GM06990 (cell line): ENCODE measurements at regions not wholly inside any gene's neighbourhood (a gene's known extent, or its start where the extent isn't known, plus 50 kb on each side); places are given as distances from the start of the nearest gene placed in this dataset.

Experiments
- DNase-seq: peaks from one replicate; pipeline ENCODE4 v3.0.0-alpha.2; 2011; ENCODE audit not compliant: insufficient read length; ENCODE audit errors: extremely low read depth
- H3K27me3 ChIP-seq: replicated peaks from 2 replicates; pipeline ENCODE4 v1.6.0; 2011; ENCODE audit warnings: low read length; ENCODE audit not compliant: control insufficient read depth, insufficient read depth
- H3K36me3 ChIP-seq: 2 replicates; pipeline ENCODE4 v1.5.1; 2011; ENCODE audit warnings: low read length; ENCODE audit not compliant: control insufficient read depth, insufficient read depth
- H3K4me3 ChIP-seq: replicated peaks from 2 replicates; pipeline ENCODE4 v1.5.1; 2011; ENCODE audit warnings: low read depth, mild to moderate bottlenecking, control low read depth, low read length
- CTCF ChIP-seq: IDR thresholded peaks from 2 replicates; pipeline ENCODE4 v1.5.1; 2011; ENCODE audit warnings: low read length, control low read depth, mild to moderate bottlenecking, inconsistent platforms; ENCODE audit not compliant: insufficient read depth, poor library complexity, severe bottlenecking

- DNase-seq, result no peak
- Histone ChIP-seq H3K27me3 (no peaks in the 10 kb centered on the region), H3K36me3 (no peaks in the 10 kb centered on the region), H3K4me3 (no peak overlapping the region)
- no peak for TF ChIP-seq CTCF
Observed at GRCh38 chr14:71538938-71539649, 393.1 kb upstream of the RGS6 start.

DNA sequence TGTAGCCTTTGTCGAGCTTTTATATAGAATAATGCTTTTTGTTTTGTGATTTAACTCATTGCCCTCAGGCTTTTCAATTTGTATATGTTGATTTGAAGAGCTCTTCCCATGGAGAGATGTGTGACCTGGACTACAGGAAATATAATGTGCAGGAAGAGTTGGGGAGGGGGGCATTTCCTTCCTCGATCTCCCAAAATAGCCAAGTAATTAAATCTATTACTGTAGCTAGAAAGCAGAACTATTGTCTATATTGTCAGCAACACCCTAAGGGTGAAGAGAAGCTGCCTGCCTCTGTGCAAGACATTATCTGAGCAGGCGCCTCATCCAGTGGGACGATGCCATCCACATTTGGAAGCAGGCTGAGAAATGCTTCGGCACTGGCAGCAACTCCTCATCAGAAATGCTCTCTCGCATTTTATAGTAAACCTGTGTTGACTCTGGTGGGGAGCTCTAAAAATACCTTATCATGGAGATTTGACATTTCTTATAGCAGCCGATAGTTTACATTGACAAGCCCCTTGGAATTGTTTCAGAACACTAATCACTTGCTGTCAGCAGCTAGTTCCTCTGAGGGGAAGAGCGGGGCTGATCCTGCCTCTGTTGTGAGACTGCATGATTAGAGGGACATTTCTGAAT, 392.5 kb upstream of the RGS6 start:
- no peak overlapping the region for H3K4me3 ChIP-seq
- TF ChIP-seq CTCF, result no peak
- no peaks in the 10 kb centered on the region for H3K27me3 ChIP-seq
- DNase-seq, result no peak
- H3K36me3 ChIP-seq, result no peaks in the 10 kb centered on the region

- Histone ChIP-seq H3K27me3 (no peaks in the 10 kb centered on the region), H3K36me3 (no peaks in the 10 kb centered on the region), H3K4me3 (no peak overlapping the region)
- DNase-seq, result no peak
- TF ChIP-seq CTCF, result no peak
Observed at GRCh38 chr14:71541271-71541670, 391.0 kb upstream of the RGS6 start.

- H3K4me3 ChIP-seq, result no peak overlapping the region
- no peak for DNase-seq
- TF ChIP-seq CTCF, result no peak
- no peaks in the 10 kb centered on the region for H3K36me3 ChIP-seq
- H3K27me3 ChIP-seq, result no peaks in the 10 kb centered on the region
Observed at GRCh38 chr14:71541973-71542690, 390.1 kb upstream of the RGS6 start.

DNA sequence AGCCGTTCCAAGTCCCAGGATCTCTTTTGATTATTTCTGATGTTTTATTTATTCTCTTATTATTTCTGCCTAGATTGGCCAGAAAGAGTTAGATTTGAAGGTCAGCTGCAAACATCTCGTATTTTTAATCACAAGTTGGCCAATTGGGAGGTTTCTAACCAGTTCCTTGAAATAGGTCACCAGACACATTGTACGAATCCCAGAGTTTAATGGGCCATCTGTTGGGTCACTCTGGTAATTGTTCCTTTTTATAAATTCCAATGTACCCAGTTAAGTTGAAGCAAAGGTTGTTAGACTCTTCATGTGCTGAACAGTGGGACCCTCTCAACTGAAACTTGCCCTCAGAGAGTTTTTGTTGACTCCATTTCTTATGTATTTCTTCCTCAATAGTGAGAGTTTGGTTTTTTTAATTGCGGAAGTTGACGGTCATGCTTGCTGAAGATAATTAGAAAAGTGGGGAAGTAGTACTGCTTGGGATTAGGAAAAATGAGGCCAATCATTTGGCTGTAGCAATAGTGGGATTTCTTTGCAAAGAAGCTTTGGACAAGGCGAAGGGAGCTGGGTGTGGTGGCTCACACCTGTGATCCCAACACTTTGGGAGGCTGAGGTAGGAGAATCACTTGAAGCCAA, 382.7 kb upstream of the RGS6 start:
- Histone ChIP-seq H3K4me3 (no peak overlapping the region), H3K36me3 (no peaks in the 10 kb centered on the region; the same call in 1 of the 2 replicates), H3K27me3 (no peaks in the 10 kb centered on the region)
- DNase-seq, result no peak
- TF ChIP-seq CTCF, result no peak
